Cardiac septum (tissue), 1 donor: ENCODE measurements at regions not wholly inside any gene's neighbourhood (a gene's known extent, or its start where the extent isn't known, plus 50 kb on each side); places are given as distances from the start of the nearest gene placed in this dataset.
"Not testable (repeated sequence)": the region's sequence is repeated elsewhere in the genome, so short reads cannot be mapped to it uniquely, and the experiment has no call there.

Experiments used
- DNase-seq: peaks from one replicate; pipeline ENCODE4 v3.0.0-alpha.2; 2020; ENCODE audit warnings: low spot score
- intact Hi-C: fragments of 100-400 bp; cut with DNase I; formaldehyde crosslinking; loops from one replicate; pipeline ENCODE4 v1.14.0; 2022
- donor health status: DM: no; HTN: no; CAD: no.

GRCh38 chr18:76618721-76619120, 123.7 kb upstream of the ZNF516 start:
- intact Hi-C loops: no loop called here
- DNase-seq: no peak

GRCh38 chr18:76616373-76616772, 121.3 kb upstream of the ZNF516 start:
- intact Hi-C loops: no loop called here

GRCh38 chr18:76615065-76615733, 120.2 kb upstream of the ZNF516 start:
- no peak for DNase-seq
- intact Hi-C loops: no loop called here

More at GRCh38 chr18:76616373-76616772, 121.3 kb upstream of the ZNF516 start:
- no peak for DNase-seq

- DNase-seq: no peak
- intact Hi-C loops: no loop called here
These were observed 118.7 kb upstream of the ZNF516 start for GRCh38 chr18:76613755-76614120.

- intact Hi-C loops: no loop called here
- DNase-seq: no peak
These were observed 118.2 kb upstream of the ZNF516 start for GRCh38 chr18:76613053-76613754.

- DNase-seq, intact Hi-C loops: not testable (repeated sequence)
These were observed 116.7 kb upstream of the ZNF516 start for GRCh38 chr18:76611750-76612045.

GRCh38 chr18:76610933-76611749, 116.1 kb upstream of the ZNF516 start:
- intact Hi-C loops: no loop called here
- no peak for DNase-seq

- no peak for DNase-seq
- intact Hi-C loops: no loop called here
These were observed 115.0 kb upstream of the ZNF516 start for GRCh38 chr18:76610012-76610411.

GRCh38 chr18:76605341-76605929, 110.4 kb upstream of the ZNF516 start:
- intact Hi-C loops: no loop called here
- no peak for DNase-seq

GRCh38 chr18:76604935-76605240, 109.8 kb upstream of the ZNF516 start:
- DNase-seq: no peak
- intact Hi-C loops: no loop called here

GRCh38 chr18:76604108-76604934, 109.3 kb upstream of the ZNF516 start:
- no peak for DNase-seq
- intact Hi-C loops: no loop called here

- intact Hi-C loops: no loop called here
- no peak for DNase-seq
These were observed 107.1 kb upstream of the ZNF516 start for GRCh38 chr18:76602191-76602590.

GRCh38 chr18:76600076-76600475, 105.0 kb upstream of the ZNF516 start:
- DNase-seq, intact Hi-C loops: not testable (repeated sequence)

- intact Hi-C loops: no loop called here
- no peak for DNase-seq
These were observed 99.9 kb upstream of the ZNF516 start for GRCh38 chr18:76594966-76595365.

- no peak for DNase-seq
- intact Hi-C loops: no loop called here
These were observed 98.8 kb upstream of the ZNF516 start for GRCh38 chr18:76593843-76594242.

GRCh38 chr18:76592981-76593381, 97.9 kb upstream of the ZNF516 start:
- intact Hi-C loops: no loop called here
- DNase-seq: no peak

GRCh38 chr18:76592096-76592495, 97.1 kb upstream of the ZNF516 start:
- intact Hi-C loops: no loop called here

GRCh38 chr18:76589866-76590265, 94.8 kb upstream of the ZNF516 start:
- no peak for DNase-seq
- intact Hi-C loops: no loop called here

More at GRCh38 chr18:76592096-76592495, 97.1 kb upstream of the ZNF516 start:
- DNase-seq: no peak

- DNase-seq: no peak
- intact Hi-C loops: no loop called here
These were observed 94.3 kb upstream of the ZNF516 start for GRCh38 chr18:76589316-76589715.
